NCI-H2196 treated with DMSO at 0.1 percent for 48 hours (cell line): ENCODE measurements at regions not wholly inside any gene's neighbourhood (a gene's known extent, or its start where the extent isn't known, plus 50 kb on each side); places are given as distances from the start of the nearest gene placed in this dataset.
A peak's percentile ranks its signal among the peaks of the same experiment; 100 is the strongest.
"Not testable (repeated sequence)": the region's sequence is repeated elsewhere in the genome, so short reads cannot be mapped to it uniquely, and the experiment has no call there.

Source experiments
- DNase-seq: peaks from one replicate; lab custom pipeline; 2025; ENCODE audit not compliant: unreplicated experiment; lab: John Stamatoyannopoulos, UW

- DNase-seq, result not testable (repeated sequence)
Observed at GRCh38 chr2:88802026-88802425, 110.6 kb downstream of the RPIA start.

GRCh38 chr2:88807237-88807962, 115.9 kb downstream of the RPIA start:
- peak; percentile 7 for DNase-seq

GRCh38 chr2:88808083-88808482, 116.6 kb downstream of the RPIA start:
- DNase-seq, result no peak

- DNase-seq, result no peak
Observed at GRCh38 chr2:88808652-88809051, 117.2 kb downstream of the RPIA start.

GRCh38 chr2:88809216-88809615, 117.7 kb downstream of the RPIA start:
- DNase-seq, result no peak

- DNase-seq, result no peak
Observed at GRCh38 chr2:88810017-88810416, 118.5 kb downstream of the RPIA start.

GRCh38 chr2:88810488-88810887, 119.0 kb downstream of the RPIA start:
- no peak for DNase-seq

- no peak for DNase-seq
Observed at GRCh38 chr2:88811233-88811632, 119.8 kb downstream of the RPIA start.

- no peak for DNase-seq
Observed at GRCh38 chr2:88811681-88812080, 120.2 kb downstream of the RPIA start.

- no peak for DNase-seq
Observed at GRCh38 chr2:88813612-88814011, 122.1 kb downstream of the RPIA start.

- no peak for DNase-seq
Observed at GRCh38 chr2:88815282-88815681, 123.8 kb downstream of the RPIA start.

- DNase-seq, result no peak
Observed at GRCh38 chr2:88815697-88816096, 124.2 kb downstream of the RPIA start.

- no peak for DNase-seq
Observed at GRCh38 chr2:88818381-88818780, 126.9 kb downstream of the RPIA start.

- DNase-seq, result no peak
Observed at GRCh38 chr2:88824951-88825350, 133.5 kb downstream of the RPIA start.

- no peak for DNase-seq
Observed at GRCh38 chr2:88826399-88826798, 134.9 kb downstream of the RPIA start.

GRCh38 chr2:88827821-88828220, 136.3 kb downstream of the RPIA start:
- no peak for DNase-seq

GRCh38 chr2:88828397-88829137, 137.1 kb downstream of the RPIA start:
- no peak for DNase-seq

GRCh38 chr2:88829607-88830463, 138.4 kb downstream of the RPIA start:
- DNase-seq, result no peak

GRCh38 chr2:88831071-88831791, 139.8 kb downstream of the RPIA start:
- no peak for DNase-seq

GRCh38 chr2:88831792-88832248, 140.3 kb downstream of the RPIA start:
- no peak for DNase-seq
